NCI-H460 (cell line): ENCODE measurements at regions not wholly inside any gene's neighbourhood (a gene's known extent, or its start where the extent isn't known, plus 50 kb on each side); places are given as distances from the start of the nearest gene placed in this dataset.
"Not testable (repeated sequence)": the region's sequence is repeated elsewhere in the genome, so short reads cannot be mapped to it uniquely, and the experiment has no call there.

Experiments used
- DNase-seq: peaks from one replicate; pipeline ENCODE4 v3.0.0-alpha.2; 2016; ENCODE audit warnings: low read depth; ENCODE audit errors: extremely low read depth

DNA sequence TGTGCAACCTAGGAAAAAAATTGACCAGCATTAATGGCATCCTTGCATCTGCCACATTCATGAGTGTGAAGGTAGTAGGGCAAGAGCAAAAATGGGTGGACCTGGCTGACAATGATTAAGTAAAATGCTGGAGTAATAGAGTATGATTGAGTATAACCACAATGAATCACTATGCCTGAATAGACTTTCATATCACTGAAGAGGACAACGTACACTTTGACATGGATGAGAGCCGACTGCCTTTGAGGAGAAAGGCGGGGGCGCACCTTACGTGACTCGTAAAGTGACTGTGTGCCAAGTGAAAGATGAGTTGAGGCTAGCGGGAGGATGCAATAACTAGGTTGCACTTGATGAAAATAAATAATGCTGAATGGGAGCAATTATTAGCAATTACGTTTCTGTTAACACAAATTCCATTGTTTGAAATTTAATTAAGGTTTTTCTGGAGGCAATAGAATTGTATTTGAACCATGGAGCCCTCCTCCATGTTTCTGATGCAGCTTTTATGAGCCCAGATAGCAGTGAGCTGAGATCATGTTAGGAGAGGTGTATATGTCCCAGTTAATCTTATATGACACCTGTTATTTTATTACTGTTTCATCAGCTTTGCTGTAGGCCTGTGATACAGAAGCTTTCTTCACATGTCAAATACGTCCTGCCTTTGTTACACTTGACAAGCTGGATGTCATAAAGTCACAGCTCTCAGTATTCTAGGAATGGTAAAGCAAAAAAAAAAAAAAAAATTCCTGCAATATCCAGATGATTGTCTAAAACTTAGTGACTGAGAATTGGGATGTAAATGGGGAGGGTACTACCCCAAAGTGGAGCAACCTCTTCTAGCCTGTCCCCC lies 596.5 kb downstream of the NXPH1 start:
- no peak for DNase-seq

DNA sequence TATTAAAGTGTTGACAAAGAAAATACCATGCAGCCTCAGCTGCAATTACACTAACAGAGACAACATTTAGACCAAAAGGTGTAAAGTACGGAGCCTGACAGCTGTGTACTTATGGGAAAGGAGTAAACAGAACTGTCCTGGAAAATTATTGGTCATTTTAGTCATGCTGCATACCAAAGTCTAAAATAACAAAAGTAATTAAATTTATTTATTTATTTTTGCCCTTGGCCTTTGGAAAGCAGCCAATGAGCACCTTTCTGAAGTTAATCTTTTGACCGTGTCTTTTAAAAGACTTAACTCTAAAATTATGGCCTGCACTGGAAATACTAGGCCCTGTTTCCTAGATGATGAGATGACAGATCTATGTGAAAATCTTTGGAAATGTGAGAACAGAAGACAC lies 597.6 kb downstream of the NXPH1 start:
- DNase-seq, result no peak

DNA sequence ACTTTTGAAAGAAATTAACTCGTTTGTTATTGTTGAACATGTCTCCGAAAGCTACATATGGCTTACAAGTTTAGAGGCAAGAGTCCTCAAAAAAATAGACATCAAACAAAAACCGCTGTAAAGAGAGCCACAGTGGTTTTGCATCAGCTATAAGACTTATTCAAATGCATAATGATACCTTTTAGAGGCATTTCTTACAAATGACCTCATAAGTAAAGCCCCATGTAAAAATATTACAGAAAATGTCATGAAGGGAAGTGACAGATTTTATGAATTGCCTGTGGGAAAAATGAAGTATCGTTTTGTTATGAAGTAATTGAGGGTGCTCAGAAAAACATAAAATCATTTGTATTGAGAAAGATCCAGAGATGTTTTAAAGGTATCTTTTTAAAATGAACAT lies 598.0 kb downstream of the NXPH1 start:
- DNase-seq, result no peak

DNA sequence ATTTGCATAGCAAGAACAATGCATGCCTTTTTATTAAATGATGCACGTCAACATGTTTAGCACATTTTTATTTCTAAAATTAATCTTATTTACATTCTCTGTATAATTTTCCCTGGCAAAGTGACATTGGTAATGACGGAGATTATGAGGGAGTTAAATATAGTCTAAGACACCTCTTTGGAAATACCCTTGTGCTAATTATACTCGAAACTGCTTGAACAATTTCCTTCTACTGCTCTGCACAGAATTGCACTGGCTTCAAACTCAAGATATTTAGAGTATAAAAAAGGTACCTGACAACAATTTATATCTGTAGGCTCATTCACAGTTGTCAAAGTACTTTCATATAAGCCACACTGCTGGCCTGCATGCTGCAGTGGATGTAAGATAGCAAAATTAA lies 602.7 kb downstream of the NXPH1 start:
- no peak for DNase-seq

DNA sequence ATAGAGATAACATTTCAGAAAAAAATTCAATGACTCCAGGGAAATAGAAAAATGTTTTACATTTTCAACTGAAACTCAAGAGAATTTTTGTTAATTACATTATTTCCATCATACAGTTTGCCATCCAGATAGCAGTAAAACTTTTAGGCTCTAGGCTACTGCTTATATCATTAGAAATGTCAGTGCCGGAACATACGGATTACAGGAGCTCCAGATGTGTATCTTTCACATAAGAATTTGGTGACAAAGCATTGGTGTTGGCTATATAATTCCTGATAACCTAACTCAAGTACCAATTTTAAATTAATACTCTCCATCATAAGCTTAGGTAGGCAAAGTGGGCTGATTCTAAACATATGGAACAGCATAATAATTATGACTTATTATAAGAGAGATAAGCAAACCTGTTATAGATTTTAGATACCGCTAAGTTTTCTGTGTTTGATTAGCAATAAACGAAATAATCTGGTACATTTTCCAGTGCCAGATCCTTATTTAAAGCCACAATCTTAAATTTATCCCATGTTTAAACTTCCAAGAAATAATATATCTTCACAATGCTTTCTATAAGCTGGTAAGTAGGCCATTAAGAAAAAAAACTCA lies 637.9 kb downstream of the NXPH1 start:
- DNase-seq, result no peak

DNA sequence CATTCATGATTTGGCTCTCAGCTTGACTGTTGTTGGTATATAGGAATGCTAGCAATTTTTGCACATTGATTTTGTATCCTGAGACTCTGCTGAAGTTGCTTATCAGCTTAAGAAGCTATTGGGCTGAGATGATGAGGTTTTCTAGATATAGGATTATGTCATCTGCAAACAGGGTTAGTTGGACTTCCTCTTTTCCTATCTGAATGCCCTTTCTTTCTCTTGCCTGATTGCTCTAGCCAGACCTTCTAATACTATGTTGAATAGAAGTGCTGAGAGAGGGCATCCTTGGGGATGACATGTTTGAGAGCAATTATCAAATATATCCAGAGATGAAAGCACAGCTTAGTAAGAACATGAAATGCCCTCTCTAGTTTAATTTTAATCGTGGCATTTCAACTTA lies 642.4 kb downstream of the NXPH1 start:
- not testable (repeated sequence) for DNase-seq

DNA sequence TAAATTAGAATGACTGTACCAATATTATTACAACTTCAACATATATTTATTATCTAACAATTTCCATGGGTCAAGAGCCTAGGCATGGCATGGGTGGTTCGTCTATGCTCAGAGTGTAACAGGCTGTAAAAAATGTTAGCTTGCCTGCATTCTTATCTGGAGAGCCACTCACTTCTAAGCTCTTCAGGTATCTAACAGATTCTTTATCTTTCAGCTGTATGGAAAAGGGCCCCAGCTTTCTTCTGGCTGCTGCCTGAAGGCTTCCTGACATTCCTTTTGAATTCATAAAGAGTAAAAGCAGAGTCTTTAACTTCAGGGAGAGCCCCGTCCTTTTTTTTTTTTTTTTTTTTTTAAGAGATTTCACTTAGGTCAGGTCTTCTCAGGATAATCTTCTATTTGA lies 648.8 kb downstream of the NXPH1 start:
- no peak for DNase-seq

DNA sequence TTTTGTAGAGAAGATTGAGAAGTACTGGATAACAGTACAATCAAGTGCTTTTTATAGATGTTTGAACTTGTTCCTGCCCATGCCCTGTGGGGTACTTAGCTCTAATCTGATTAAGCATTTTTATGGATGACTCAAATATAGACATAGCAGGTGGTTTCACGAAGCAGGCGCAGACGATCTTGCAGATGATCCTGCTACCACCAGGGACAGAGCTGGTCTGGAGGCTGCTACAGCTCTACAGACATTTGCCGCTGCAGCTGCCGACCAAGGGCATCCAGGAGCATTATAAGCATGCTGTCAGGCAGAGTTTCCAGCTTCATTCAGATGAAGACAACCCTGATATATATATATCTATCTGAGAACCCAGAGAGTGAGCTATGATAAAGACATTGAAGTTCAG lies 650.4 kb downstream of the NXPH1 start:
- DNase-seq, result no peak

DNA sequence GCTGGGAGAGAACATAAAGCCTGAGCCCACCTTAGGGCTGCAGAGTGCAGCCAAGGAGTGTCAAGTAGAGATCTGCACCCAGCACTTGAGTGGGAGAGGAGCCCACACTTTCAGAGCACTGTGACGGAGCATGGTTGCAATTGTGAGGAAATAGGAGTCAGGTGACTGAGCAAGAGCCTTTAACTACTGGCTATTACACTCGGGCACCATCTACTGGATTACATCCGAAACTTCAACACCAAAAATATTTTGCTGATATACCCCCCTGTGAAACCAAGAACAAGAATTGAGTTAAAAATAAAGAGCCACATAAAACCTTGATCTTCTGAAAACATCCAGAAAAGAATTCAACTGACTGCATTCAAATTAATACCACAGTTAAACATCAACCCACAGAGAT lies 657.9 kb downstream of the NXPH1 start:
- no peak for DNase-seq

DNA sequence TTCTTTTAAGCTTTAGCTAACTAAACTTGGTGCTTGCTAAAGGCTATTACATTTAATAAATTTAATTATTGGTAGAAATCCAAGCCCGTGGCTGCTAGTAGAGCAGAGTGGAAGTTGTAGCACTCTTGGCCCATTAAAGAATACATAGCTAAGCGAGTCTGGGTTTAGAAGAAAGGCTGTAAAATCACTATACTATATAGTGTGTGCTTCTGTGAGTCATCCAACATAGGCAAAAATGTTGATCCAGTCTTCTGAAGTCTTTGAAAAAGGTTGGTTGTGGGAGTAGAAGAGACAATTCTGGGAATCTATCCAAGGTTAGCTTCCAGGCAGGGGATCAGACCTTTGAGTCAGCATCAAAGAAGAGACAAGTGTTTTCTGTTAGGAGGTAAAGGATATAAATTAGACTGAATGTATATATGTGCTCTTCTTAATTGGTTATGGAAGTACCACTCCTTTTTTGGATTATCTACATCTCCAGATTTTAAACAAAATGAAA lies 664.2 kb downstream of the NXPH1 start:
- no peak for DNase-seq

DNA sequence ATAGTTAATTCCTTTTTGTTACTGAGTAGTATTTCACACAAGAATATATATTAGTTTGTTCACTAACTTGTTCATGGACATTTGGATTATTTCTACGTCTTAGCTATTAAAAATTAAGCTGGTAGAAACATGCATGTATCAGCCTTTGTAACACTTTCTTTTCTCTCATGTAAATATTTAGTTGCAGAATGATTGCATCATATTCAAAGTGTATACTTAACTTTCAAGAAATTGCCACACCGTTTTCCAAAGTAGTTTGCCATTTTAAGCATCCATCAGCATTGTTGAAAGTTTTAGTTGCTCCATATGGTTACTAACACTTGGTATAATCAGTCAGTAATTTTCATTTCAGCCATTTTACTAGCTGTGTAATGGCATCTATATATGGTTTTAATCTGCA lies 666.9 kb downstream of the NXPH1 start:
- no peak for DNase-seq

DNA sequence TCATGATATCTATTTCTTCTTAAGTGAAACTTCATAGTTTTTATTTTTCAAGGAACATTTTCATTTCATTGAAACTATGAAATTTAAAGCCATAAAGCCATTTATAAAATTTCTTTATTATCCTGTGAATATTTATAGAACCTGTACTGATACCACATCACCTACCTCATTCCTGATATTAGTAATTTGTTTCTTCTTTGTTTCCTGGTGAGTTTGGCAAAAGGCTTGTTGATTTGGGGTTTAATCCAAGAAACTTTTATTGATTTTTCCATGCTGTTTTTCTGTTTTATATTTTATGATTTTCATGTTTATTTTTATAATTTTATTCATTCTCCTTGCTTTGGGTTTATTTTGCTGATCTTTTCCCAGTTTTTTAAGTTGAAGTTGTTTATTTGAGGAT lies 669.4 kb downstream of the NXPH1 start:
- no peak for DNase-seq

DNA sequence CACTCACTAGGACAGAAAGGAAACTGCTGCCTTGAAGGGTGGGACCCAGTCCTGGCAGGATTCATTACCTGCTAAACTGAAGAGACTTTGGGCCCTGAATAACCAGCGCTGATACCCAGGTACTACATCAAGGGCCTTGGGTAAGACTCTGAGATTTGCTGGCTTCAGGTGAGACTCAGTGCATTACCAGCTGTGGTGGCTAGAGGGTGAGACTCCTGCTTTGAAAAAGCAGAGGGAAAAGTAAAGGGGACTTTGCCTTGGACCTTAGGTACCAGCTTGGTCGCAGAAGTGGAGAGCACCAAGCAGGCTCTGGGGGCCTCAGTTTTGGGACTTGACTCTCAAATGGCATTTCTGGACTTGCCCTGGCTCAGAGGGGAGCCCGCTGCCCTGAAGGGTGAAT lies 673.3 kb downstream of the NXPH1 start:
- no peak for DNase-seq

DNA sequence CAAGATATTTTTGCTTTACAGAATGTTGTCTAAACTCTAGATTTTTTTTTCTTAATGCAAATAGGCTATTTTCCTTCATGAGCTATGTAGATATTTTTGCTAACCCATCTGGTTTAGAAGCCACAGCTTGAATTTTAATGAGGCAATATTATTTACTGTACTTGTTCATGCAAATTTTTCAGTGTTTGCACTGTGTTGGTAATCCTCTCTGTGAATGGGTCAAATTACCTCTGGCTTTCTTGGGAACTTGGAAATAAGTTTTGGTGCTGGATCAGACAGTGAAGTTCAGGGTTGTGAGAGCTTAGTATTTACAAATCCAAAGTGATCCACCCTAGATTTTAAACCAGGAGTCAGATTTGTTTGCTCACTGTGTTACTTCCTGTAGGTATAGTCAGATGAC lies 686.9 kb downstream of the NXPH1 start:
- DNase-seq, result no peak

DNA sequence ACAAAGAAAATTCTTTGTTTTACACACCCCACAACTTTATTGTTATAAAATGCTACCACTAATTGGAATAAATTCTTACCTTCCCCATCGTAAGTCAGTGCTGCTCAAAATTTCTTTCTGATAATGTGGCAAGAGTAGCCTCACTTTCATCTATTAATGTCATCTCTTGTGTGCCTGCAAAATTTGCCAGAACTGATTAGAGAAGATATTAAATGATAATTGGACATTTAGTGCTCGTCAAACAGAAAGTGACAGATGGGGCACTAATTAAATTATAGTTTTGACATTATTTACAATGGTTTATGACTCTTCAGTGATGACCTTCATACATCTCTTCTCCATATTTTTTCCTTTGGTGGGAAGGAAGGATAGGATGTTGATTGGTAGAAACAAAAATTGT lies 690.9 kb downstream of the NXPH1 start:
- DNase-seq, result no peak

DNA sequence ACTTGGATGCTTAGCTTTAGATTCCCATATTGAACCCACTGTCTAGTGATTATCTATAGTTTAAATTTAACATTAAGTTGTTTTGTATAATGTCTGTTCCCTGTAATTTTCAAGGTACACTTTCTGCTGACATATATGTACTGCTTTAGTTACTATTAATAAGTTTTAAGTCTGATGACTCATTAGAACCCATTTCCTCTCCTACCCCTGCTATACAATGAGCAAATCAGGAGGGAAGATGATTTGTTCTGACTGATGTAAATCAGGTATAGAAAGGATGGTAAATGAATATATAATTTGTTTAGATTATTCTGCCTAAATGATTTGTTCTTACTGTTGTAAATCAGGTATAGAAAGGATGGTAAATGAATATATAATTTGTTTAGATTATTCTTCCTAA lies 691.8 kb downstream of the NXPH1 start:
- no peak for DNase-seq

DNA sequence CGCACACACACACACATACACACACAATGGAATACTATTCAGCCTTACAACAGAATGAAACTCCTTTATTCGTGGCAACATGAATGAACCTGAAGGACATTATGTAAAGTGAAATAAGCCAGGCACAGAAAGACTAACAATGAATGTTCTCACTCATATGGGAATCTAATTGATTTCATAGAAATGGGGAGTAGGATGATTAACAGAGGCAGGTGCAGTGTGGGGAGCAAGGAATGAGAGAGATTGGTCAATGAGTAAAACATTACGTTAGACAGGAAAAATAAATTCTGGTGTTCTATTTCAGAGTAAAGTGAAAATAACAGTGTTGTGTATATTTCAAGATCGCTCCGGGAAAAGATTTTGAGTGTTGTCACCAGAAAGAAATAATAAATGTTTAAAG lies 694.5 kb downstream of the NXPH1 start:
- no peak for DNase-seq

DNA sequence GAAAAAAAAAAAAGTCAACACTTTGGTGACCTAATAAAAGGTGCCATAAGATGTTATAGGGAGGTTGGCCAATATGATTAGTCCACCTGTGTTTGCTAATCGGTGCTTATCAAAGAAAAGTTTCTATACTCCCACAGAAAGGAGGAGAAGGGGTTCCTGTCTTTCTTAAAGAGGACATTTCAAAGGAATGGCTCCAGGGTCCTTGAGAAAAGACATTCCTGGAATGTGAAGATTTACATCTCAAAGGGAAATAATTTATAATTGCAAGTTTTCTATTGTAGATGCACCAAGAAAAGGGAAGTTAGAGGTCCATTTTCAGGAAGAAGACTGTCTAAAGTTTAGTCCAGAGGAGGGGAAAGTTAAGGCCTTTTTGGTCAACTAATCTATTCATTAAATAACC lies 715.3 kb downstream of the NXPH1 start:
- DNase-seq, result no peak

DNA sequence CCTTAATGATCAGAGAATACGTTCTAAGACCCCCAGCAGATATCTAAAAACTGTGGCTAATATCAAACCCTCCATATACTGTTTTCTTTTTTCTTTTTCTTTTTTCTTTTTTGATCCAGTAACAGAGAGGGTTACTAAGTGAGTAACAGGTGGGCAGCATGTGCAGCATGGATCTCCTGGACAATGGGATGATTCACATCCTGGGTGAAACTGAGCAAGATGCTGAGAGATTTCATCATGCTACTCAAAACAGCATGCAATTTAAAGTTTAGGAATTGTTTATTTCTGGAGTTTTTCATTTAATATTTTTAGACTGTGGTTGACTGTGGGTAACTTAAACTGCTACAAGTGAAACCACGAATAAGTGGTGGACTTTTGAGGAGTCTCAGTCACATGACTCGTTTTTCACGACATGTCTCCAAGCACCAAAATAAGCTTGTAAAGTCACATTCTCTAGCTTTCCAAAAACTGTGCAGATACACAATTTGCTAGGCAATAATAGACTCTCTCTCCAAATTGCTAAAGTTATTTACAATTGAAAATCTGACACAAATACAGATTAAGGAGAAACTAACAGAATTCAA lies 716.2 kb downstream of the NXPH1 start:
- DNase-seq, result peak; percentile 16

DNA sequence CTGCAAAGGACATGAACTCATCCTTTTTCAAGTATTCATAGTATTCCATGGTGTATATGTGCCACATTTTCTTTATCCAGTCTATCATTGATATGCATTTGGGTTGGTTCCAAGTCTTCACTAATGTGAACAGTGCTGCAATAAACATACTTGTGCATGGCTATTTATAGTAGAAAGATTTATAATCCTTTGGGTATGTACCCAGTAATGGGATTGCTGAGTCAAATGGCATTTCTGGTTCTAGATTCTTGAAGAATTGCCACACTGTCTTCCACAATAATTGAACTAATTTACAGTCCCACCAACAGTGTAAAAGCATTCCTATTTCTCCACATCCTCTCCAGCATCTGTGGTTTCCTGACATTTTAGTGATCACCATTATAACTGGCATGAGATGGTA lies 730.3 kb downstream of the NXPH1 start:
- not testable (repeated sequence) for DNase-seq

DNA sequence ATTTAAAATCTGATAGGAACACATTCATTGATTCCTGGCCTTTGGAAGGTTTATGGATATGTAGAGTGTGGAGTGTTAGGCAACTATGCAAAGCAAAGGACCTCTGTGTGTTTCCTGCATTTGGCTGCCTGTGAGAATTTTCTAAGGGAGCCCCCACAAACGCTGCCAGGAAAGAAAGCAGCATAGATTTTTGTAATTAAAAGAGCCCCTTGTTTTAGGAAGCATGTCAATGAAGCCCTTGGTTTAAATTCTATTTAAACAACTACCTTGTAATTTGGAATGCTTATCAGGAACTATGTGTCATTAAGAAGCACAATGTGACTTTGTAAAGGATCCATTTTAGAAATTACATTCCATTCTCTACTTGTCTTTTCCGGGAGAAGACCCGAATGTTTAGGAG lies 742.5 kb downstream of the NXPH1 start:
- DNase-seq, result no peak

DNA sequence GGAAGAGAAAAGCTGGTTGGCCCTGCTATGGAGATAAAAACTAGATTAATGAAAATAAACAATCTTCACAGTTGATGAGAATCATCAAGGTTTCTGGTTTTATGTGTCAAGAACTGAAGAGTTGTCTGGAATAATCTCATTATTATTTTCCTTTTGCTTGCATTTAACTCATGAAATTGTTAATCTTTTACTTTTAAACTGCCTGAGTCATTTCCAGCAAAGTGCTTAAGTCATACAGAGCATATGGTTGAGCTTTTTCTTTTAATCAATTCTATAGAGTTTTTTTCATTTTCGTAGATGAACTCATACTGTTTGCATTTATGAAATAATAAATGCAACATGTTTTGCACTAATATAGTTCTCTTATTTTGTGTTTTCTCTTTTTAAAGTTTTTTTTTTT lies 747.9 kb downstream of the NXPH1 start:
- no peak for DNase-seq
